Smooth muscle cell (in vitro differentiated cells): ENCODE measurements at regions not wholly inside any gene's neighbourhood (a gene's known extent, or its start where the extent isn't known, plus 50 kb on each side); places are given as distances from the start of the nearest gene placed in this dataset.

Experiments used
- DNase-seq: peaks from one replicate; lab custom pipeline; 2025; ENCODE audit not compliant: unreplicated experiment; lab: John Stamatoyannopoulos, UW
- H2AFZ ChIP-seq: fragments of 200-600 bp; sonication (generic); 2 replicates; pipeline ENCODE4 v1.6.0; 2016; ENCODE audit warnings: antibody characterized with exemption, low read depth, mild to moderate bottlenecking
- H3F3A ChIP-seq: fragments of 200-600 bp; sonication (generic); 2 replicates; pipeline ENCODE4 v1.6.0; 2017; ENCODE audit warnings: antibody characterized with exemption, low read depth
- H3K27ac ChIP-seq: fragments of 200-600 bp; sonication (generic); 2 replicates; pipeline ENCODE4 v1.5.1; 2016; ENCODE audit warnings: low read depth, mild to moderate bottlenecking
- H3K27me3 ChIP-seq: fragments of 200-600 bp; sonication (generic); 2 replicates; pipeline ENCODE4 v1.6.1; 2016; ENCODE audit warnings: low read depth, mild to moderate bottlenecking
- H3K36me3 ChIP-seq: fragments of 200-600 bp; sonication (generic); 2 replicates; pipeline ENCODE4 v1.5.1; 2016; ENCODE audit warnings: low read depth
- H3K4me1 ChIP-seq: fragments of 200-600 bp; sonication (generic); 2 replicates; pipeline ENCODE4 v1.5.1; 2016; ENCODE audit warnings: low read depth
- H3K4me2 ChIP-seq: fragments of 200-600 bp; sonication (generic); 2 replicates; pipeline ENCODE4 v1.6.0; 2016; ENCODE audit warnings: mild to moderate bottlenecking
- H3K4me3 ChIP-seq: fragments of 200-600 bp; sonication (generic); 2 replicates; pipeline ENCODE4 v1.5.1; 2016; ENCODE audit warnings: mild to moderate bottlenecking
- H3K79me2 ChIP-seq: fragments of 200-600 bp; sonication (generic); 2 replicates; pipeline ENCODE4 v1.6.0; 2016; ENCODE audit warnings: low read depth, mild to moderate bottlenecking
- H3K9ac ChIP-seq: fragments of 200-600 bp; sonication (generic); 2 replicates; pipeline ENCODE4 v1.6.0; 2016; ENCODE audit warnings: low read depth
- H3K9me3 ChIP-seq: fragments of 200-600 bp; sonication (generic); replicated peaks from 2 replicates; pipeline ENCODE4 v1.5.1; 2016; ENCODE audit warnings: low read depth
- H4K20me1 ChIP-seq: fragments of 200-600 bp; sonication (generic); 2 replicates; pipeline ENCODE4 v1.6.0; 2016; ENCODE audit warnings: low read depth
- whole genome bisulfite sequencing: methylation state at CpG from one replicate; pipeline ENCODE4 v1.1.7; 2016; ENCODE audit warnings: low lambda C conversion rate; 5-methylcytosine and 5-hydroxymethylcytosine counted together
- TF ChIP-seq, protein P1 (sequence below): fragments of 200-600 bp; sonication (generic); IDR thresholded peaks from 2 replicates; pipeline ENCODE4 v1.5.1; 2017; ENCODE audit warnings: borderline replicate concordance, mild to moderate bottlenecking, antibody characterized with exemption; ENCODE audit not compliant: insufficient read depth, poor library complexity, severe bottlenecking

DNA sequence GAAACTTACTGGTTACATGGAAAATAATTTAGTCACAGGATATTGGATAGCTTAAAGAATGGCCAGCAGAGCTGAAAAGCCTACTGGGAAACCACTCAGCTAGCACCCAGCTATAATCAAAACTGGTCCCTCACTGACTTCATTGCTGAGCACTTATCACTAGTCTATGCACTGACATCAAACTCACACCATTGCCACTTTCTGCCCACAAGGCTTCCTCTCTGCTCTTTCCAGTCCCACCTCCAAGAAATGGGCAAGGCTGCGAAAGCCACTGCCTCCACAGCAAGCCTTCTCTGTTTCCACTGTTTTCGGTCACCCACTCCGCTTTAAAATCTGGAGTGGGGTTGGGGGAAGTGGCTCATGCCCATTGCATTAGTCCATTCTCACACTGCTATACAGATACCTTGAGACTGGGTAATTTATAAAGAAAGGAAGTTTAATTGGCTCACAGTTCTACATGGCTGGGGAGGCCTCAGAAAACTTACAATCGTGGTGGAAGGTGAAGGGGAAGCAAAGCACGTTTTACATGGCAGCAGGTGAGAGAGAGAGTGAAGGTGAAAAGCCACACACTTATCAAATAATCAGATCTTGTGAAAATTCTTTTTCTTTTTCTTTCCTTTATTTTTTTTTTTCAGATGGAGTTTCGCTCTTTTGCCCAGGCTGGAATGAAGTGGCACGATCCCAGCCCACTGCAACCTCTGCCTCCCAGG lies 77.0 kb upstream of the CERS6 start:
- Histone ChIP-seq H3K36me3 (no peaks in the 10 kb centered on the region), H3K27me3 (no peaks in the 10 kb centered on the region), H3K27ac (no peak overlapping the region), H3K79me2 (no peaks in the 10 kb centered on the region), H3K9me3 (peaks cover 5% of the 10 kb centered on the region), H3K4me1 (no peaks in the 10 kb centered on the region), H3K4me2 (no peak overlapping the region), H4K20me1 (no peaks in the 10 kb centered on the region), H2AFZ (no peak overlapping the region), H3K9ac (no peak overlapping the region), H3F3A (no peaks in the 10 kb centered on the region), H3K4me3 (no peak overlapping the region)
- TF ChIP-seq, protein P1, sequence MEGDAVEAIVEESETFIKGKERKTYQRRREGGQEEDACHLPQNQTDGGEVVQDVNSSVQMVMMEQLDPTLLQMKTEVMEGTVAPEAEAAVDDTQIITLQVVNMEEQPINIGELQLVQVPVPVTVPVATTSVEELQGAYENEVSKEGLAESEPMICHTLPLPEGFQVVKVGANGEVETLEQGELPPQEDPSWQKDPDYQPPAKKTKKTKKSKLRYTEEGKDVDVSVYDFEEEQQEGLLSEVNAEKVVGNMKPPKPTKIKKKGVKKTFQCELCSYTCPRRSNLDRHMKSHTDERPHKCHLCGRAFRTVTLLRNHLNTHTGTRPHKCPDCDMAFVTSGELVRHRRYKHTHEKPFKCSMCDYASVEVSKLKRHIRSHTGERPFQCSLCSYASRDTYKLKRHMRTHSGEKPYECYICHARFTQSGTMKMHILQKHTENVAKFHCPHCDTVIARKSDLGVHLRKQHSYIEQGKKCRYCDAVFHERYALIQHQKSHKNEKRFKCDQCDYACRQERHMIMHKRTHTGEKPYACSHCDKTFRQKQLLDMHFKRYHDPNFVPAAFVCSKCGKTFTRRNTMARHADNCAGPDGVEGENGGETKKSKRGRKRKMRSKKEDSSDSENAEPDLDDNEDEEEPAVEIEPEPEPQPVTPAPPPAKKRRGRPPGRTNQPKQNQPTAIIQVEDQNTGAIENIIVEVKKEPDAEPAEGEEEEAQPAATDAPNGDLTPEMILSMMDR, result no peak
- no peak for DNase-seq
- 93% methylated on average over 7 of the region's 7 CpGs for WGBS

DNA sequence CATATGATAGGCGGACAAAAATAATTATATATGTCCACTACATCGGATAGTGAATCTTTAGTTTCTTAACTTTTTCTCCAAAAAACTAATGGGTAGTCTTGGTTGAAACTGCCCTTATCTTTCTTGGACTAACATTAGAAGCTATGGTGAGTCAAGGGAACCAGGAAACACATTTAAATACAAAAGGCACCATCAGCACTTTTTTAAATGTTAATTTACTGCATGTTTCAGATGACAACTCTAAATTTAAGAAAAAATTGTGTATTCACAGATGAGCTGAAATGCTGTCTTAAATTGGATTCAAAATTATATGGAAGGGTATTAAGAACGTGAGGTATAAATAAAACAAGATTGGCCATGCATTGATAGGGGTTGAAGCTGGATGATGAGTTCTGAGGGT lies 75.6 kb upstream of the CERS6 start:
- H3K4me3 ChIP-seq, result no peak overlapping the region
- no peaks in the 10 kb centered on the region for H3K27me3 ChIP-seq
- no peak overlapping the region for H3K4me2 ChIP-seq
- H3K27ac ChIP-seq, result no peak overlapping the region
- H3K36me3 ChIP-seq, result no peaks in the 10 kb centered on the region
- peaks cover 3% of the 10 kb centered on the region for H3K9me3 ChIP-seq
- no peaks in the 10 kb centered on the region for H3F3A ChIP-seq
- 96% methylated on average over 3 of the region's 3 CpGs for WGBS
- H3K9ac ChIP-seq, result no peak overlapping the region
- TF ChIP-seq, protein P1, result no peak
- no peak overlapping the region for H2AFZ ChIP-seq
- DNase-seq, result no peak
- no peaks in the 10 kb centered on the region for H4K20me1 ChIP-seq
- no peaks in the 10 kb centered on the region for H3K79me2 ChIP-seq
- H3K4me1 ChIP-seq, result no peaks in the 10 kb centered on the region

DNA sequence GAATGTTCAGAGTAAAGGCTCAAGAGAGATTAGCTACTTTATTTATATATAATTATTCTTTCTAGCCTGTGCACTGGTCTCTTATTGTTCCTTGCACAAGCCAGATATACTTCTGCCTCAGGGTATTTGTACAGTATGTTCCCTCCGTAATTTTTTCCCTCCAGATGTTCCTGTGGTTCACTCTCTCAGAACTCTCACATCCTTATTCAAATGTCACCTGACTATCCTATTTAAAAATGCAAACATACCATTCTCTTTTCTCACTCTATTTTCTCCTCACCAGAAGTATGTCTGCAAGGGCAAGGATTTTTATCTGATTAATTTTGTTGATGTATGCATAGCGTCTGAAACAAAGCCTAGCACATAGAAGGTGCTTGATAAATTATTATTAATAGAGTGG lies 64.0 kb upstream of the CERS6 start:
- H4K20me1 ChIP-seq, result no peaks in the 10 kb centered on the region
- H3K4me2 ChIP-seq, result no peak overlapping the region
- no peaks in the 10 kb centered on the region for H3K9me3 ChIP-seq
- WGBS, result 76% methylated on average over 2 of the region's 2 CpGs
- DNase-seq, result no peak
- TF ChIP-seq, protein P1, result no peak
- no peaks in the 10 kb centered on the region for H3F3A ChIP-seq
- no peaks in the 10 kb centered on the region for H3K27me3 ChIP-seq
- H3K4me1 ChIP-seq, result no peaks in the 10 kb centered on the region
- H3K79me2 ChIP-seq, result no peaks in the 10 kb centered on the region
- H3K36me3 ChIP-seq, result no peaks in the 10 kb centered on the region
- H2AFZ ChIP-seq, result no peak overlapping the region
- no peak overlapping the region for H3K4me3 ChIP-seq
- H3K9ac ChIP-seq, result no peak overlapping the region
- H3K27ac ChIP-seq, result no peak overlapping the region

DNA sequence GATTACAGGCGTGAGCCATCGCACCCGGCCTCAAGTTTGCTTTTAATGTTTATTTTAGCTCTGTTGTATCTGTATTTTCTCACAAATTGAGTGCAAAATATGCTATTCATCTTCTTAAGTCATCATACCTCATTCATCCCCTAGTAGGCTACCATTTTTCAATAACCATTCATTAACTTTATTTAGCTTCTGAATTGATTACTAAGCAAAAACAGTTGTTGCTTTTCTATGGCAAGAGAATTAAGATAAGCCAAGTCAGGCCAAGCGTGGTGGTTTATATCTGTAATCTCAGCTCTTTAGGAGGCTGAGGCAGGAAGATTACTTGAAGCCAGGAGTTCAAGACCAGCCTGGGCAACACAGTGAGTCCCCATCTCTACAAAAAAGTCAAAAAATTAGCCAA lies 63.3 kb upstream of the CERS6 start:
- 92% methylated on average over 4 of the region's 4 CpGs for WGBS

More for the DNA sequence above, 63.3 kb upstream of the CERS6 start:
- Histone ChIP-seq H3K4me3 (no peak overlapping the region), H3K27ac (no peak overlapping the region), H3K4me1 (no peaks in the 10 kb centered on the region), H3F3A (no peaks in the 10 kb centered on the region), H3K4me2 (no peak overlapping the region), H3K9me3 (no peaks in the 10 kb centered on the region), H3K36me3 (no peaks in the 10 kb centered on the region), H4K20me1 (no peaks in the 10 kb centered on the region), H3K9ac (no peak overlapping the region), H3K27me3 (no peaks in the 10 kb centered on the region), H3K79me2 (no peaks in the 10 kb centered on the region), H2AFZ (no peak overlapping the region)
- TF ChIP-seq, protein P1, result no peak
- DNase-seq, result no peak
